SU-DHL-6 (cell line): ENCODE measurements at regions not wholly inside any gene's neighbourhood (a gene's known extent, or its start where the extent isn't known, plus 50 kb on each side); places are given as distances from the start of the nearest gene placed in this dataset.

Experiments
- H2AFZ ChIP-seq: fragments of 200-600 bp; sonication (generic); 2 replicates; pipeline ENCODE4 v1.6.1; 2014; ENCODE audit warnings: low read depth, mild to moderate bottlenecking, moderate library complexity, mixed read lengths, antibody characterized with exemption, low read length; ENCODE audit not compliant: severe bottlenecking
- H3F3A ChIP-seq: fragments of 200-600 bp; shearing (Covaris generic); 2 replicates; pipeline ENCODE4 v1.6.0; 2016; ENCODE audit warnings: antibody characterized with exemption, mild to moderate bottlenecking; ENCODE audit not compliant: insufficient read depth
- H3K27ac ChIP-seq: fragments of 200-600 bp; sonication (generic); 2 replicates; pipeline ENCODE4 v1.5.1; 2016; ENCODE audit warnings: low read depth, mild to moderate bottlenecking, low read length, moderate library complexity, mixed read lengths
- H3K27me3 ChIP-seq: fragments of 200-600 bp; sonication (generic), shearing (Covaris generic); 2 replicates; pipeline ENCODE4 v1.6.0; 2014; ENCODE audit warnings: mild to moderate bottlenecking, low read length
- H3K36me3 ChIP-seq: fragments of 200-600 bp; sonication (generic); 2 replicates; pipeline ENCODE4 v1.6.1; 2014; ENCODE audit warnings: mild to moderate bottlenecking, low read length, mixed read lengths
- H3K4me2 ChIP-seq: fragments of 300-600, 200-600 bp; shearing (Covaris generic), sonication (generic); 2 replicates; pipeline ENCODE4 v1.6.0; 2014; ENCODE audit warnings: low read length, low read depth, mild to moderate bottlenecking; ENCODE audit not compliant: poor library complexity, severe bottlenecking
- H3K4me3 ChIP-seq: fragments of 200-600 bp; sonication (generic); 2 replicates; pipeline ENCODE4 v1.5.1; 2014; ENCODE audit warnings: antibody characterized with exemption, low read length, mild to moderate bottlenecking, mixed read lengths; ENCODE audit not compliant: insufficient read depth, poor library complexity, severe bottlenecking
- H3K79me2 ChIP-seq: fragments of 200-600 bp; sonication (generic); 2 replicates; pipeline ENCODE4 v1.6.1; 2014; ENCODE audit warnings: mild to moderate bottlenecking, low read length, moderate library complexity; ENCODE audit not compliant: insufficient read depth
- H3K9ac ChIP-seq: fragments of 200-600 bp; sonication (generic); 2 replicates; pipeline ENCODE4 v1.7.0; 2014; ENCODE audit warnings: mild to moderate bottlenecking, low read length
- H3K9me2 ChIP-seq: fragments of 200-600 bp; sonication (generic); replicated peaks from 2 replicates; pipeline ENCODE4 v1.6.1; 2014; ENCODE audit warnings: low read length; ENCODE audit not compliant: insufficient read depth
- H3K9me3 ChIP-seq: fragments of 200-600 bp; sonication (generic); 2 replicates; pipeline ENCODE4 v1.6.1; 2014; ENCODE audit warnings: low read length, mixed read lengths; ENCODE audit not compliant: insufficient read depth
- H4K20me1 ChIP-seq: fragments of 200-600 bp; sonication (generic); 2 replicates; pipeline ENCODE4 v1.6.1; 2014; ENCODE audit warnings: low read depth, mild to moderate bottlenecking, antibody characterized with exemption, low read length, moderate library complexity, mixed read lengths
- EZH2phosphoT487 ChIP-seq: fragments of 200-600 bp; sonication (generic), shearing (Covaris generic); conservative IDR thresholded peaks from 2 replicates; pipeline ENCODE4 v1.6.1; 2018; ENCODE audit warnings: mild to moderate bottlenecking, antibody characterized with exemption, low read length, moderate library complexity, mixed read lengths
- TF ChIP-seq, protein P1 (sequence below): fragments of 200-600 bp; sonication (generic); IDR thresholded peaks from one replicate; pipeline ENCODE4 v1.5.1; 2017; ENCODE audit warnings: antibody characterized with exemption, mild to moderate bottlenecking, low read length, moderate library complexity; ENCODE audit not compliant: insufficient read depth, poor library complexity, severe bottlenecking

DNA sequence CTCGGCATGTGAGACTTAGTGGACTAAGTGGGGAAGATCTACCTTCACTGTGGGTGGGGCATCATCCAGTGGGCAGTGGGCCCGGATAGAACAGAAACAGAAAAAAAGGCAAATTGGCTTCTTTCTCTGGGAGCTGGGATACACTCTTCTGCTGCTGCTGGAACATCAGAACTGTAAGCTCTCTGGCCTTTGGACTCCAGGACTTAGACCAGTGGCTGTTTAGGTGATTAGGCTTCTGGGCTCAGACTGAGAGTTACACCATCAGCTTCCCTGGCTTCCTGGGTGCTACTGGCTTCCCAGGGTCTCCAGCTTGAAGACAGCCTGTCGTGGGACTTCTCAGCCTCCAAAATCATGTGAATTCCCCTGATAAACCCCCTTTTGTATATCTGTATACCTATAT lies 122.7 kb upstream of the SLC28A3 start:
- no peak overlapping the region for H3K4me2 ChIP-seq
- no peak overlapping the region for H3K9ac ChIP-seq
- no peaks in the 10 kb centered on the region for H3K79me2 ChIP-seq
- H3K27ac ChIP-seq, result no peak overlapping the region
- no peak for TF ChIP-seq EZH2phosphoT487
- TF ChIP-seq, protein P1, sequence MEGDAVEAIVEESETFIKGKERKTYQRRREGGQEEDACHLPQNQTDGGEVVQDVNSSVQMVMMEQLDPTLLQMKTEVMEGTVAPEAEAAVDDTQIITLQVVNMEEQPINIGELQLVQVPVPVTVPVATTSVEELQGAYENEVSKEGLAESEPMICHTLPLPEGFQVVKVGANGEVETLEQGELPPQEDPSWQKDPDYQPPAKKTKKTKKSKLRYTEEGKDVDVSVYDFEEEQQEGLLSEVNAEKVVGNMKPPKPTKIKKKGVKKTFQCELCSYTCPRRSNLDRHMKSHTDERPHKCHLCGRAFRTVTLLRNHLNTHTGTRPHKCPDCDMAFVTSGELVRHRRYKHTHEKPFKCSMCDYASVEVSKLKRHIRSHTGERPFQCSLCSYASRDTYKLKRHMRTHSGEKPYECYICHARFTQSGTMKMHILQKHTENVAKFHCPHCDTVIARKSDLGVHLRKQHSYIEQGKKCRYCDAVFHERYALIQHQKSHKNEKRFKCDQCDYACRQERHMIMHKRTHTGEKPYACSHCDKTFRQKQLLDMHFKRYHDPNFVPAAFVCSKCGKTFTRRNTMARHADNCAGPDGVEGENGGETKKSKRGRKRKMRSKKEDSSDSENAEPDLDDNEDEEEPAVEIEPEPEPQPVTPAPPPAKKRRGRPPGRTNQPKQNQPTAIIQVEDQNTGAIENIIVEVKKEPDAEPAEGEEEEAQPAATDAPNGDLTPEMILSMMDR, result no peak
- H3F3A ChIP-seq, result no peaks in the 10 kb centered on the region
- no peak overlapping the region for H2AFZ ChIP-seq
- H3K36me3 ChIP-seq, result no peaks in the 10 kb centered on the region
- H3K4me3 ChIP-seq, result no peak overlapping the region
- H4K20me1 ChIP-seq, result no peaks in the 10 kb centered on the region
- H3K9me3 ChIP-seq, result no peaks in the 10 kb centered on the region
- no peaks in the 10 kb centered on the region for H3K9me2 ChIP-seq
- H3K27me3 ChIP-seq, result no peaks in the 10 kb centered on the region; the same call in 1 of the 2 replicates

- Histone ChIP-seq H3K9me2 (no peaks in the 10 kb centered on the region), H4K20me1 (no peaks in the 10 kb centered on the region), H3K4me2 (no peak overlapping the region), H3F3A (no peaks in the 10 kb centered on the region), H2AFZ (no peak overlapping the region), H3K79me2 (no peaks in the 10 kb centered on the region), H3K9me3 (no peaks in the 10 kb centered on the region), H3K27ac (no peak overlapping the region), H3K4me3 (no peak overlapping the region), H3K9ac (no peak overlapping the region), H3K27me3 (no peaks in the 10 kb centered on the region; the same call in 1 of the 2 replicates), H3K36me3 (no peaks in the 10 kb centered on the region)
- TF ChIP-seq, protein P1, result no peak
- no peak for TF ChIP-seq EZH2phosphoT487
These were observed 126.2 kb upstream of the SLC28A3 start for GRCh38 chr9:84466580-84467285.

DNA sequence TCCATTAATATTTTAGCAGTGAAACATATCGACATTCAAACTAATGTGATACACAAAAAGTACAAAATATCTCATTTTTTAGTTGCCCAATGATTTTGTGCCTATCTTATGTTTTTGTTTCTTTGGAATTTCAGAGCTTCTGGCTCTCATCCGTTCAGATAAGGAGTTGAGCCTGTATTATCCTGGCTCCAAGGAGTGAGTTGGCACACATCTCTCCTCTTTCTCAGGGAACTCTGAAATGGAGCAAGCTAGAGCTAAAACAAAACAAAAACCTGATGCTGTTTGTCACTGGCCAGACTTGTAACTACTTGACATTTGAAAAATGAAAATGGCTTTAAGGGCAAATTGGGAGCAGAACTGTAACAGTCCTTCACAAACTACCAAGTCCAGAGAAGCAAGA lies 131.3 kb upstream of the SLC28A3 start:
- H3F3A ChIP-seq, result no peaks in the 10 kb centered on the region
- no peaks in the 10 kb centered on the region for H3K27me3 ChIP-seq
- no peaks in the 10 kb centered on the region for H3K36me3 ChIP-seq
- H2AFZ ChIP-seq, result no peak overlapping the region
- H4K20me1 ChIP-seq, result no peaks in the 10 kb centered on the region
- no peaks in the 10 kb centered on the region for H3K79me2 ChIP-seq
- no peak overlapping the region for H3K27ac ChIP-seq
- H3K9me2 ChIP-seq, result no peaks in the 10 kb centered on the region
- no peaks in the 10 kb centered on the region for H3K9me3 ChIP-seq
- no peak overlapping the region for H3K4me2 ChIP-seq
- H3K4me3 ChIP-seq, result no peak overlapping the region
- no peak overlapping the region for H3K9ac ChIP-seq
- TF ChIP-seq, protein P1, result no peak
- no peak for TF ChIP-seq EZH2phosphoT487
